GM23338 (cell line): ENCODE measurements at regions not wholly inside any gene's neighbourhood (a gene's known extent, or its start where the extent isn't known, plus 50 kb on each side); places are given as distances from the start of the nearest gene placed in this dataset.

ENCODE experiments used
- ATAC-seq: fragments of 200-7000 bp; cut with Tn5 transposase; 3 replicates; pipeline ENCODE4 v1.9.1; 2020
- DNase-seq: peaks from one replicate; pipeline ENCODE4 v3.0.0-alpha.2; 2015; ENCODE audit warnings: low spot score
- H2AFZ ChIP-seq: fragments of 200-600 bp; sonication (generic); 2 replicates; pipeline ENCODE4 v1.8.0; 2016; ENCODE audit warnings: antibody characterized with exemption, mild to moderate bottlenecking, moderate library complexity
- H3F3A ChIP-seq: fragments of 200-600 bp; sonication (generic); replicated peaks from 2 replicates; pipeline ENCODE4 v1.8.0; 2017; ENCODE audit warnings: antibody characterized with exemption, mixed run types, low read depth
- H3K27ac ChIP-seq: fragments of 200-600 bp; sonication (generic); 2 replicates; pipeline ENCODE4 v1.6.1; 2016; ENCODE audit warnings: low read depth
- H3K27me3 ChIP-seq: fragments of 200-600 bp; sonication (generic); 2 replicates; pipeline ENCODE4 v1.8.0; 2016; ENCODE audit warnings: mild to moderate bottlenecking, mixed run types, moderate library complexity; ENCODE audit not compliant: insufficient read depth
- H3K36me3 ChIP-seq: fragments of 200-600 bp; sonication (generic); 2 replicates; pipeline ENCODE4 v1.8.0; 2016; ENCODE audit warnings: mild to moderate bottlenecking; ENCODE audit not compliant: insufficient read depth
- H3K4me1 ChIP-seq: fragments of 200-600 bp; sonication (generic); 2 replicates; pipeline ENCODE4 v1.8.0; 2016; ENCODE audit warnings: mild to moderate bottlenecking, moderate library complexity; ENCODE audit not compliant: insufficient read depth
- H3K4me2 ChIP-seq: fragments of 200-600 bp; sonication (generic); 2 replicates; pipeline ENCODE4 v1.7.1; 2017; ENCODE audit warnings: mixed run types
- H3K4me3 ChIP-seq: fragments of 200-600 bp; sonication (generic); 2 replicates; pipeline ENCODE4 v1.6.1; 2016; ENCODE audit warnings: mixed run types
- H3K79me2 ChIP-seq: fragments of 200-600 bp; sonication (generic); replicated peaks from 2 replicates; pipeline ENCODE4 v1.8.0; 2017; ENCODE audit warnings: mild to moderate bottlenecking; ENCODE audit not compliant: insufficient read depth
- H3K9me2 ChIP-seq: fragments of 200-600 bp; sonication (generic); 2 replicates; pipeline ENCODE4 v1.8.0; 2017; ENCODE audit not compliant: insufficient read depth
- H4K20me1 ChIP-seq: fragments of 200-600 bp; sonication (generic); replicated peaks from 2 replicates; pipeline ENCODE4 v1.8.0; 2017; ENCODE audit warnings: mild to moderate bottlenecking; ENCODE audit not compliant: insufficient read depth
- H3K27ac Mint-ChIP-seq: 2 replicates; pipeline ENCODE4 v1.8.0; 2020; ENCODE audit warnings: inconsistent platforms, mild to moderate bottlenecking, moderate library complexity, mixed read lengths
- H3K27me3 Mint-ChIP-seq: 3 replicates; pipeline ENCODE4 v1.8.0; 2022; ENCODE audit warnings: low read depth, mild to moderate bottlenecking, moderate library complexity, mixed read lengths, inconsistent platforms; ENCODE audit not compliant: insufficient read depth, poor library complexity
- H3K36me3 Mint-ChIP-seq: 3 replicates; pipeline ENCODE4 v1.8.0; 2021; ENCODE audit warnings: low read depth, mild to moderate bottlenecking, inconsistent platforms, moderate library complexity, mixed read lengths
- H3K4me1 Mint-ChIP-seq: 3 replicates; pipeline ENCODE4 v1.8.0; 2020; ENCODE audit warnings: mild to moderate bottlenecking, inconsistent platforms, mixed read lengths
- H3K4me3 Mint-ChIP-seq: 3 replicates; pipeline ENCODE4 v1.8.0; 2021; ENCODE audit warnings: moderate library complexity, mild to moderate bottlenecking, inconsistent platforms, mixed read lengths
- H3K9me3 Mint-ChIP-seq: 3 replicates; pipeline ENCODE4 v1.8.0; 2020; ENCODE audit warnings: moderate library complexity, mild to moderate bottlenecking, inconsistent platforms, mixed read lengths
- CREB1 ChIP-seq: fragments of 250-450 bp; sonication (Bioruptor Pico); IDR thresholded peaks from 2 replicates; pipeline ENCODE4 v1.5.0; 2020; ENCODE audit warnings: low read depth, mild to moderate bottlenecking, moderate library complexity
- JUNB ChIP-seq: IDR thresholded peaks from one replicate; pipeline ENCODE4 v1.6.1; 2016; ENCODE audit warnings: antibody characterized with exemption; ENCODE audit not compliant: unreplicated experiment
- NANOG ChIP-seq: IDR thresholded peaks from 2 replicates; pipeline ENCODE4 v1.6.1; 2016; ENCODE audit warnings: antibody characterized with exemption, borderline replicate concordance
- POLR2AphosphoS5 ChIP-seq: IDR thresholded peaks from 2 replicates; pipeline ENCODE4 v1.6.1; 2016; ENCODE audit warnings: antibody characterized with exemption, low read depth
- ZNF114 ChIP-seq: fragments of 250-450 bp; sonication (Bioruptor Pico); IDR thresholded peaks from 2 replicates; pipeline ENCODE4 v1.5.0; 2020; ENCODE audit warnings: mild to moderate bottlenecking, moderate library complexity
- TF ChIP-seq, protein P1 (sequence below): fragments of 250-450 bp; sonication (Bioruptor Pico); IDR thresholded peaks from 2 replicates; pipeline ENCODE4 v1.5.0; 2020; ENCODE audit warnings: mild to moderate bottlenecking, moderate library complexity
- TF ChIP-seq, protein P2 (sequence below), 2 experiments: fragments of 200-600 bp in 1 of 2; sonication (generic) in 1 of 2; conservative IDR thresholded peaks; 2 replicates each; pipeline versions ENCODE4 v1.5.1 to v1.6.1; 2016 to 2017; ENCODE audit warnings: antibody characterized with exemption in 2 of 2, low read depth in 2 of 2, mild to moderate bottlenecking in 2 of 2, moderate library complexity in 1 of 2

DNA sequence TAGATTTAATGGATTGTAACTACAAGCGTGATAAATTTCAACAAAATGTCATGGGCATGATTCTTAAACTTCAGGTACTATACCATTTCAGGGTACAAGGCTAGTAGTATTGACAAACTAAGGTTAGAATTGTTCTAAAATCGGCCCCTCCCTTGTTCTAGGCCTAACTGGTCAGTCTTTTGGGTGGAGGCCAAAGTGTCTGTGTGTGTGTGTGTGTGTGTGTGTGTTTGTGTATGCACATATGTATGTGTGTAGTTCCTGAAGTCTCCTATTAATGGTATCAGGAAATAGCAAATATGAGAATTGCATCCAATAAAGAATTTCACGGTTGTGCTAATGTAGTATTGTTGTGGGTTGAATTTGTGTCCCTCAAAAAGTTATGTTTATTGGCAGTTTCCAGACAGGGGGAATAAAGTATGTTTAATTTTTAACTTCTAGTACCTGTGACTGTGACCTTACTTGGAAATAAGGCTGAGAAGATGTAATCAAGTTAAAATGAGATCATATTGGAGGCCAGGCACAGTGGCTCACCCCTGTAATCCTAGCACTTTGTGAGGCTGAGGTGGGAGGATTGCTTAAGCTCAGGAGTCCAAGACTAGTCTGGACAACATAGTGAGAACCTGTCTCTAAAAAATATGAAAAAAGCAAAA, 119.2 kb downstream of the KLF5 start:
- Histone ChIP-seq H3K79me2 (no peaks in the 10 kb centered on the region), H3K4me3 (no peak overlapping the region), H3K4me1 (no peaks in the 10 kb centered on the region), H3K27me3 (no peaks in the 10 kb centered on the region), H3K4me2 (no peak overlapping the region), H3K27ac (no peak overlapping the region), H2AFZ (no peak overlapping the region), H4K20me1 (no peaks in the 10 kb centered on the region), H3F3A (no peaks in the 10 kb centered on the region), H3K9me2 (no peaks in the 10 kb centered on the region), H3K36me3 (no peaks in the 10 kb centered on the region)
- no peaks in the 10 kb centered on the region for H3K27me3 Mint-ChIP-seq
- no peak overlapping the region for H3K27ac Mint-ChIP-seq
- no peaks in the 10 kb centered on the region; the same call in 2 of the 3 replicates for H3K4me1 Mint-ChIP-seq
- no peaks in the 10 kb centered on the region for H3K36me3 Mint-ChIP-seq
- no peak for DNase-seq
- TF ChIP-seq, protein P1, sequence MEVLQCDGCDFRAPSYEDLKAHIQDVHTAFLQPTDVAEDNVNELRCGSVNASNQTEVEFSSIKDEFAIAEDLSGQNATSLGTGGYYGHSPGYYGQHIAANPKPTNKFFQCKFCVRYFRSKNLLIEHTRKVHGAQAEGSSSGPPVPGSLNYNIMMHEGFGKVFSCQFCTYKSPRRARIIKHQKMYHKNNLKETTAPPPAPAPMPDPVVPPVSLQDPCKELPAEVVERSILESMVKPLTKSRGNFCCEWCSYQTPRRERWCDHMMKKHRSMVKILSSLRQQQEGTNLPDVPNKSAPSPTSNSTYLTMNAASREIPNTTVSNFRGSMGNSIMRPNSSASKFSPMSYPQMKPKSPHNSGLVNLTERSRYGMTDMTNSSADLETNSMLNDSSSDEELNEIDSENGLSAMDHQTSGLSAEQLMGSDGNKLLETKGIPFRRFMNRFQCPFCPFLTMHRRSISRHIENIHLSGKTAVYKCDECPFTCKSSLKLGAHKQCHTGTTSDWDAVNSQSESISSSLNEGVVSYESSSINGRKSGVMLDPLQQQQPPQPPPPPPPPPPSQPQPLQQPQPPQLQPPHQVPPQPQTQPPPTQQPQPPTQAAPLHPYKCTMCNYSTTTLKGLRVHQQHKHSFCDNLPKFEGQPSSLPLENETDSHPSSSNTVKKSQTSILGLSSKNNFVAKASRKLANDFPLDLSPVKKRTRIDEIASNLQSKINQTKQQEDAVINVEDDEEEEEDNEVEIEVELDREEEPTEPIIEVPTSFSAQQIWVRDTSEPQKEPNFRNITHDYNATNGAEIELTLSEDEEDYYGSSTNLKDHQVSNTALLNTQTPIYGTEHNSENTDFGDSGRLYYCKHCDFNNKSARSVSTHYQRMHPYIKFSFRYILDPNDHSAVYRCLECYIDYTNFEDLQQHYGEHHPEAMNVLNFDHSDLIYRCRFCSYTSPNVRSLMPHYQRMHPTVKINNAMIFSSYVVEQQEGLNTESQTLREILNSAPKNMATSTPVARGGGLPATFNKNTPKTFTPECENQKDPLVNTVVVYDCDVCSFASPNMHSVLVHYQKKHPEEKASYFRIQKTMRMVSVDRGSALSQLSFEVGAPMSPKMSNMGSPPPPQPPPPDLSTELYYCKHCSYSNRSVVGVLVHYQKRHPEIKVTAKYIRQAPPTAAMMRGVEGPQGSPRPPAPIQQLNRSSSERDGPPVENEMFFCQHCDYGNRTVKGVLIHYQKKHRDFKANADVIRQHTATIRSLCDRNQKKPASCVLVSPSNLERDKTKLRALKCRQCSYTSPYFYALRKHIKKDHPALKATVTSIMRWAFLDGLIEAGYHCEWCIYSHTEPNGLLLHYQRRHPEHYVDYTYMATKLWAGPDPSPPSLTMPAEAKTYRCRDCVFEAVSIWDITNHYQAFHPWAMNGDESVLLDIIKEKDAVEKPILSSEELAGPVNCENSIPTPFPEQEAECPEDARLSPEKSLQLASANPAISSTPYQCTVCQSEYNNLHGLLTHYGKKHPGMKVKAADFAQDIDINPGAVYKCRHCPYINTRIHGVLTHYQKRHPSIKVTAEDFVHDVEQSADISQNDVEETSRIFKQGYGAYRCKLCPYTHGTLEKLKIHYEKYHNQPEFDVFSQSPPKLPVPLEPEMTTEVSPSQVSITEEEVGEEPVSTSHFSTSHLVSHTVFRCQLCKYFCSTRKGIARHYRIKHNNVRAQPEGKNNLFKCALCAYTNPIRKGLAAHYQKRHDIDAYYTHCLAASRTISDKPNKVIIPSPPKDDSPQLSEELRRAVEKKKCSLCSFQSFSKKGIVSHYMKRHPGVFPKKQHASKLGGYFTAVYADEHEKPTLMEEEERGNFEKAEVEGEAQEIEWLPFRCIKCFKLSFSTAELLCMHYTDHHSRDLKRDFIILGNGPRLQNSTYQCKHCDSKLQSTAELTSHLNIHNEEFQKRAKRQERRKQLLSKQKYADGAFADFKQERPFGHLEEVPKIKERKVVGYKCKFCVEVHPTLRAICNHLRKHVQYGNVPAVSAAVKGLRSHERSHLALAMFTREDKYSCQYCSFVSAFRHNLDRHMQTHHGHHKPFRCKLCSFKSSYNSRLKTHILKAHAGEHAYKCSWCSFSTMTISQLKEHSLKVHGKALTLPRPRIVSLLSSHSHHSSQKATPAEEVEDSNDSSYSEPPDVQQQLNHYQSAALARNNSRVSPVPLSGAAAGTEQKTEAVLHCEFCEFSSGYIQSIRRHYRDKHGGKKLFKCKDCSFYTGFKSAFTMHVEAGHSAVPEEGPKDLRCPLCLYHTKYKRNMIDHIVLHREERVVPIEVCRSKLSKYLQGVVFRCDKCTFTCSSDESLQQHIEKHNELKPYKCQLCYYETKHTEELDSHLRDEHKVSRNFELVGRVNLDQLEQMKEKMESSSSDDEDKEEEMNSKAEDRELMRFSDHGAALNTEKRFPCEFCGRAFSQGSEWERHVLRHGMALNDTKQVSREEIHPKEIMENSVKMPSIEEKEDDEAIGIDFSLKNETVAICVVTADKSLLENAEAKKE (CRISPR knock-in tag), result no peak
- no peak for TF ChIP-seq CREB1 (CRISPR knock-in tag)
- TF ChIP-seq, protein P2, sequence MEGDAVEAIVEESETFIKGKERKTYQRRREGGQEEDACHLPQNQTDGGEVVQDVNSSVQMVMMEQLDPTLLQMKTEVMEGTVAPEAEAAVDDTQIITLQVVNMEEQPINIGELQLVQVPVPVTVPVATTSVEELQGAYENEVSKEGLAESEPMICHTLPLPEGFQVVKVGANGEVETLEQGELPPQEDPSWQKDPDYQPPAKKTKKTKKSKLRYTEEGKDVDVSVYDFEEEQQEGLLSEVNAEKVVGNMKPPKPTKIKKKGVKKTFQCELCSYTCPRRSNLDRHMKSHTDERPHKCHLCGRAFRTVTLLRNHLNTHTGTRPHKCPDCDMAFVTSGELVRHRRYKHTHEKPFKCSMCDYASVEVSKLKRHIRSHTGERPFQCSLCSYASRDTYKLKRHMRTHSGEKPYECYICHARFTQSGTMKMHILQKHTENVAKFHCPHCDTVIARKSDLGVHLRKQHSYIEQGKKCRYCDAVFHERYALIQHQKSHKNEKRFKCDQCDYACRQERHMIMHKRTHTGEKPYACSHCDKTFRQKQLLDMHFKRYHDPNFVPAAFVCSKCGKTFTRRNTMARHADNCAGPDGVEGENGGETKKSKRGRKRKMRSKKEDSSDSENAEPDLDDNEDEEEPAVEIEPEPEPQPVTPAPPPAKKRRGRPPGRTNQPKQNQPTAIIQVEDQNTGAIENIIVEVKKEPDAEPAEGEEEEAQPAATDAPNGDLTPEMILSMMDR (conservative IDR thresholded peaks at IDR 0.05; ENCODE audit: low read depth in 2 of 2), result no peak
- TF ChIP-seq JUNB, result no peak
- TF ChIP-seq POLR2AphosphoS5, result no peak
- TF ChIP-seq NANOG, result no peak
- no peak for TF ChIP-seq ZNF114 (CRISPR knock-in tag)
- no peak for ATAC-seq
- no peak overlapping the region for H3K4me3 Mint-ChIP-seq
- H3K9me3 Mint-ChIP-seq, result no peaks in the 10 kb centered on the region
